GM10266 (cell line): ENCODE measurements at regions not wholly inside any gene's neighbourhood (a gene's known extent, or its start where the extent isn't known, plus 50 kb on each side); places are given as distances from the start of the nearest gene placed in this dataset.
"Not testable (repeated sequence)": the region's sequence is repeated elsewhere in the genome, so short reads cannot be mapped to it uniquely, and the experiment has no call there.

Experiments
- DNase-seq: peaks from one replicate; pipeline ENCODE4 v3.0.0; 2012; ENCODE audit errors: extremely low spot score
- TF ChIP-seq, protein P1 (sequence below): IDR thresholded peaks from 2 replicates; pipeline ENCODE4 v1.5.1; 2012; ENCODE audit warnings: mild to moderate bottlenecking, low read depth; ENCODE audit not compliant: control insufficient read depth, insufficient read depth; ENCODE audit errors: missing control alignments

DNA sequence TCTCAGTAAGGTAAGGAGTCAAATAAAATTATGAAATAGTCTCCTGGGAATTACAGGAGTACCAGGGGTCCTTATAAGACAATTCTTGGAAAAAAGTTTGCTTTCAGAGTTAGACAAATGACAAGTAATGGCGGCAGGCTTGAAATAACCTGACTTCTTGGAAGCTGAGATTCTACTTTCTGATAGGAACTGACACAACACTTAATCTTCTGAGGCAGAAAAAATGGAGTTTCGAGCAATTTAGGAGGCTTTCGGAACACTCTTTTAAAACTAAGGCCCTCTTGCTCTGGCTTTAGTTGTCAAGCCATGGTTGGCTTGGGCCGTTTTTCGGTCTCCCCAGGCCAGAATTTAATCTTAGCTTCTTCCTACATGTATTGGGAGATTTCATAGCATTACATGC, 260.0 kb downstream of the GATA3 start:
- TF ChIP-seq, protein P1, sequence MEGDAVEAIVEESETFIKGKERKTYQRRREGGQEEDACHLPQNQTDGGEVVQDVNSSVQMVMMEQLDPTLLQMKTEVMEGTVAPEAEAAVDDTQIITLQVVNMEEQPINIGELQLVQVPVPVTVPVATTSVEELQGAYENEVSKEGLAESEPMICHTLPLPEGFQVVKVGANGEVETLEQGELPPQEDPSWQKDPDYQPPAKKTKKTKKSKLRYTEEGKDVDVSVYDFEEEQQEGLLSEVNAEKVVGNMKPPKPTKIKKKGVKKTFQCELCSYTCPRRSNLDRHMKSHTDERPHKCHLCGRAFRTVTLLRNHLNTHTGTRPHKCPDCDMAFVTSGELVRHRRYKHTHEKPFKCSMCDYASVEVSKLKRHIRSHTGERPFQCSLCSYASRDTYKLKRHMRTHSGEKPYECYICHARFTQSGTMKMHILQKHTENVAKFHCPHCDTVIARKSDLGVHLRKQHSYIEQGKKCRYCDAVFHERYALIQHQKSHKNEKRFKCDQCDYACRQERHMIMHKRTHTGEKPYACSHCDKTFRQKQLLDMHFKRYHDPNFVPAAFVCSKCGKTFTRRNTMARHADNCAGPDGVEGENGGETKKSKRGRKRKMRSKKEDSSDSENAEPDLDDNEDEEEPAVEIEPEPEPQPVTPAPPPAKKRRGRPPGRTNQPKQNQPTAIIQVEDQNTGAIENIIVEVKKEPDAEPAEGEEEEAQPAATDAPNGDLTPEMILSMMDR: no peak
- no peak for DNase-seq

DNA sequence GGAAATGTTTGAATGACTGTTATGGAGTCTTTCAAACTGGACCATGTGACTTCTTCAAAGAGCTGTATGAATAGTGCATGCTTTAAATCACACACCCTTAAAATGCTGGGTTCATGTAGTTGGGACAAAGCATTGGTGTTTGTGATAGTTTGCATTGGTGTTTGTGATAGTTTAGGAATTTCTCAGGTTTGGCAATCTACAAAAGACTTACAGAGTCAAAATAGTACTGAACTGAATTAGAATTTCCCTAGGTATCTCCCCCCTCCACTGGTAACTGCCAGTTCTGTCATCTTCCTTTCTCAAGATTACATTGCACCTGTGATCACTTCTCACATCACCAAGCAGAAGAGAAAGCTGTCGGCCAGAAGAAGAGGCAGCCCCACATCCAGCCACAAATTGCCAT, 261.1 kb downstream of the GATA3 start:
- TF ChIP-seq, protein P1: no peak
- no peak for DNase-seq

GRCh38 chr10:8316284-8316683, 261.8 kb downstream of the GATA3 start:
- TF ChIP-seq, protein P1: no peak
- no peak for DNase-seq

GRCh38 chr10:8318429-8318828, 263.9 kb downstream of the GATA3 start:
- DNase-seq: not testable (repeated sequence)

- TF ChIP-seq, protein P1: no peak
- DNase-seq: no peak
Observed at GRCh38 chr10:8318956-8319355, 264.5 kb downstream of the GATA3 start.

GRCh38 chr10:8319704-8320103, 265.2 kb downstream of the GATA3 start:
- no peak for DNase-seq
- TF ChIP-seq, protein P1: peak; percentile 15

- TF ChIP-seq, protein P1: no peak
- DNase-seq: no peak
Observed at GRCh38 chr10:8321990-8322389, 267.5 kb downstream of the GATA3 start.

DNA sequence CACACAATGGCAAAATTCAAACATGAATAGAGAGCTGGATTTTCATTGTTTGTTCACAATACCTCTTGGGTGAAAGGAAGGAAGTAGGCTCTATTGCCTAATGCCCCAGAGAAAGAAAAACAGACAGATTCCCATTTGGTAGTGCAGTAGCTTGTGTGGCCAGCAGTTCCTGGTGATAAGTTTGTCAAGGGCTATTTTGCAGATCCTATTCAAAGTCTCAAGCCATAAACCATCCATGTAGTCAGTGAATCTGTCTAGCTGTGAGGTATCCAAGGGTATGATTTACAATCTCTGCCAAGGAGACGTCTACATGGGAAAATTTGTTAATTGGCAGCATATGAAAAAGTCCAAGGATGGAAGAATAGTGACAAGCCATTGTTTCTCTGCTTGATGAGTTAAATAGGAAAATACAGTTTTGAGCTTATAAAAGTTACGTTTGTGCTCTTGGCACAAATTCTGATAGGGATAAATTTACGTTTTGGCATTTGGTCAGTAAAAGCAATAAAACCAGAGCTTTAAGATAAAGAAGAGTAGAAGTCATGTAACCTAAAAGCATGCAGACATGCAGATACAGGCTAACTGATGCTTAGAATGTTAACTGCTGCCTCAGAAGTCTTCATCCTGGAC, 269.1 kb downstream of the GATA3 start:
- TF ChIP-seq, protein P1: no peak
- no peak for DNase-seq
